Caco-2 (cell line): ENCODE measurements at regions not wholly inside any gene's neighbourhood (a gene's known extent, or its start where the extent isn't known, plus 50 kb on each side); places are given as distances from the start of the nearest gene placed in this dataset.

ENCODE experiments used
- BruUV-seq: library from RNA; stranded (reverse); fragments of 400-500 nt; replicated peaks from 2 replicates; lab custom pipeline; 2021; lab: Mats Ljungman, UMichigan
- CTCF ChIA-PET: fragments of 300-600 bp; sonication (Branson Sonifier 250); formaldehyde crosslinking; loops from one replicate; lab custom pipeline; 2022; ENCODE audit warnings: antibody characterized with exemption; lab: Charles Lee
- POLR2A ChIA-PET: fragments of 300-600 bp; sonication (Branson Sonifier 250); formaldehyde crosslinking; loops from one replicate; lab custom pipeline; 2022; ENCODE audit warnings: antibody characterized with exemption; lab: Charles Lee
- DNase-seq, 2 experiments: peaks; one replicate each; pipeline versions ENCODE4 v3.0.0 to v3.0.0-alpha.2; 2020 to 2022
- H3K27me3 ChIP-seq: replicated peaks from 2 replicates; pipeline ENCODE4 v1.6.0; 2011; ENCODE audit warnings: low read length; ENCODE audit not compliant: control insufficient read depth, insufficient read depth
- H3K36me3 ChIP-seq: 2 replicates; pipeline ENCODE4 v1.5.1; 2011; ENCODE audit warnings: low read length; ENCODE audit not compliant: control insufficient read depth, insufficient read depth
- H3K4me1 ChIP-seq: fragments of 250-450 bp; sonication (Bioruptor Pico); 2 replicates; pipeline ENCODE4 v1.5.1; 2020; ENCODE audit warnings: mild to moderate bottlenecking
- H3K4me3 ChIP-seq: 2 replicates; pipeline ENCODE4 v1.5.1; 2011; ENCODE audit warnings: low read depth, mild to moderate bottlenecking, control low read depth, low read length
- H3K9me3 ChIP-seq: fragments of 250-450 bp; sonication (Bioruptor Pico); 2 replicates; pipeline ENCODE4 v1.5.1; 2020; ENCODE audit warnings: mild to moderate bottlenecking, moderate library complexity
- H3K27ac Mint-ChIP-seq: one replicate; pipeline ENCODE4 v1.8.0; 2022; ENCODE audit warnings: mixed read lengths; ENCODE audit not compliant: unreplicated experiment
- H3K27me3 Mint-ChIP-seq: one replicate; pipeline ENCODE4 v1.8.0; 2022; ENCODE audit warnings: mixed read lengths; ENCODE audit not compliant: insufficient read depth, unreplicated experiment
- H3K36me3 Mint-ChIP-seq: one replicate; pipeline ENCODE4 v1.8.0; 2022; ENCODE audit warnings: mild to moderate bottlenecking, mixed read lengths; ENCODE audit not compliant: insufficient read depth, unreplicated experiment
- H3K4me1 Mint-ChIP-seq: one replicate; pipeline ENCODE4 v1.8.0; 2022; ENCODE audit warnings: low read depth, mixed read lengths; ENCODE audit not compliant: unreplicated experiment
- H3K4me3 Mint-ChIP-seq: one replicate; pipeline ENCODE4 v1.8.0; 2022; ENCODE audit warnings: mild to moderate bottlenecking, moderate library complexity, mixed read lengths; ENCODE audit not compliant: unreplicated experiment
- H3K9me3 Mint-ChIP-seq: one replicate; pipeline ENCODE4 v1.8.0; 2022; ENCODE audit warnings: mixed read lengths; ENCODE audit not compliant: unreplicated experiment
- intact Hi-C: fragments of 100-400 bp; cut with micrococcal nuclease; formaldehyde crosslinking; loops from one replicate; pipeline ENCODE4 v1.10.0; 2022; ENCODE audit not compliant: unreplicated experiment
- TF ChIP-seq, protein P1 (sequence below), 2 experiments: fragments of 200-600 bp in 1 of 2; IDR thresholded peaks; 1 replicate in 1 of 2; 2 replicates in 1 of 2; pipeline versions ENCODE4 v1.5.1 to v1.8.0; 2011 to 2022; ENCODE audit warnings: antibody characterized with exemption in 1 of 2, control low read depth in 1 of 2, inconsistent platforms in 1 of 2, low read depth in 1 of 2, low read length in 1 of 2, mild to moderate bottlenecking in 1 of 2, moderate library complexity in 1 of 2; ENCODE audit not compliant: insufficient read depth in 1 of 2, severe bottlenecking in 1 of 2, unreplicated experiment in 1 of 2

DNA sequence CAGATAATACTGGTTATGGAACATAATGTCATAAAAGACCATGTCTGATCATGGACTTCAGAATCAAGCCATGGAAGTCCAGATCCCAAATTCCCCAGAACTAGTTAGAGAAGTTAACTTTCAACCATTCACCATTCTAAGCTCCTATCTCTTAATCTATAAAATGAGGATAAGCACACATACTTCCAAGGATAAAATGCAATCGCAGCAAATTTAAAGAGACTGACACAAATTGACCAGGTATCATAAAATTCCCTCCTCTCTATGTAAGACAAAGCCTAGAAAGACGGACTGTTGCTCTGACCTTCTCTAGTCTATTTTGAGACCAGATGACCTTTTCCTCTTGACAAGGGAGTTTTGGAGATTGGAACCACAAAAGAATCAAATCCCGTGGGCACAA, 426.7 kb downstream of the PLPP3 start:
- TF ChIP-seq, protein P1, sequence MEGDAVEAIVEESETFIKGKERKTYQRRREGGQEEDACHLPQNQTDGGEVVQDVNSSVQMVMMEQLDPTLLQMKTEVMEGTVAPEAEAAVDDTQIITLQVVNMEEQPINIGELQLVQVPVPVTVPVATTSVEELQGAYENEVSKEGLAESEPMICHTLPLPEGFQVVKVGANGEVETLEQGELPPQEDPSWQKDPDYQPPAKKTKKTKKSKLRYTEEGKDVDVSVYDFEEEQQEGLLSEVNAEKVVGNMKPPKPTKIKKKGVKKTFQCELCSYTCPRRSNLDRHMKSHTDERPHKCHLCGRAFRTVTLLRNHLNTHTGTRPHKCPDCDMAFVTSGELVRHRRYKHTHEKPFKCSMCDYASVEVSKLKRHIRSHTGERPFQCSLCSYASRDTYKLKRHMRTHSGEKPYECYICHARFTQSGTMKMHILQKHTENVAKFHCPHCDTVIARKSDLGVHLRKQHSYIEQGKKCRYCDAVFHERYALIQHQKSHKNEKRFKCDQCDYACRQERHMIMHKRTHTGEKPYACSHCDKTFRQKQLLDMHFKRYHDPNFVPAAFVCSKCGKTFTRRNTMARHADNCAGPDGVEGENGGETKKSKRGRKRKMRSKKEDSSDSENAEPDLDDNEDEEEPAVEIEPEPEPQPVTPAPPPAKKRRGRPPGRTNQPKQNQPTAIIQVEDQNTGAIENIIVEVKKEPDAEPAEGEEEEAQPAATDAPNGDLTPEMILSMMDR (IDR thresholded peaks at IDR 0.05; ENCODE audit: insufficient read depth in 1 of 2, low read depth in 1 of 2, low read length in 1 of 2, severe bottlenecking in 1 of 2, unreplicated experiment in 1 of 2) = no peak
- Mint-ChIP-seq H3K4me1 (no peaks in the 10 kb centered on the region), H3K9me3 (no peaks in the 10 kb centered on the region), H3K36me3 (peaks cover 4% of the 10 kb centered on the region), H3K4me3 (no peak overlapping the region), H3K27ac (no peak overlapping the region), H3K27me3 (no peaks in the 10 kb centered on the region)
- H3K27me3 ChIP-seq = no peaks in the 10 kb centered on the region
- ChIA-PET POLR2A (no interaction called here), CTCF (no interaction called here)
- BruUV-seq = no TSS peak
- no peak overlapping the region for H3K4me3 ChIP-seq
- no peaks in the 10 kb centered on the region for H3K4me1 ChIP-seq
- H3K36me3 ChIP-seq = no peaks in the 10 kb centered on the region
- intact Hi-C loops = no loop called here
- H3K9me3 ChIP-seq = no peaks in the 10 kb centered on the region
- no peak for DNase-seq

DNA sequence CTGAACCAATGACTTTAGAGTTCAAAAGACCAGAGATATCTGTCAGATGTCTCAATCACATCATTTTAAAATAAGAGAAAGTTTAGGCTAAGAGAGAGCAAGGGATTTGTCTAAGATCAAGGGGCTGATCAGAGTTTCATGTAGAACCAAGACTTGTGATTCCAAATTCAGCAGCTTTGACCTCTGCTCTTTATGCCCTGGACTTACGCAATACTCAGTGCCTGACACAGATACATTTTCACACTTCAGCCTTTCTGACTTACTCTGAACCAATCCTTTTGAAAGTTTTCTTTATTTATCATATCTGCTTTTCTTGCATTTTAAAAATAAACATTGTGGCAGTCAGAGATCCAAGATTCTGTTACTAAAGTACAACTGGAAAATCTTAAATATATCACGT, 428.0 kb downstream of the PLPP3 start:
- peaks cover 4% of the 10 kb centered on the region for H3K36me3 Mint-ChIP-seq
- no peaks in the 10 kb centered on the region for H3K9me3 ChIP-seq
- no peaks in the 10 kb centered on the region for H3K4me1 Mint-ChIP-seq
- DNase-seq = no peak
- no peaks in the 10 kb centered on the region for H3K27me3 ChIP-seq
- H3K9me3 Mint-ChIP-seq = no peaks in the 10 kb centered on the region
- no TSS peak for BruUV-seq
- no peak overlapping the region for H3K4me3 ChIP-seq
- intact Hi-C loops = no loop called here
- H3K4me1 ChIP-seq = no peaks in the 10 kb centered on the region
- no peak overlapping the region for H3K27ac Mint-ChIP-seq
- H3K36me3 ChIP-seq = no peaks in the 10 kb centered on the region
- TF ChIP-seq, protein P1 (IDR thresholded peaks at IDR 0.05; ENCODE audit: insufficient read depth in 1 of 2, low read depth in 1 of 2, low read length in 1 of 2, severe bottlenecking in 1 of 2, unreplicated experiment in 1 of 2) = no peak
- ChIA-PET CTCF (no interaction called here), POLR2A (no interaction called here)
- H3K4me3 Mint-ChIP-seq = no peak overlapping the region
- H3K27me3 Mint-ChIP-seq = no peaks in the 10 kb centered on the region

DNA sequence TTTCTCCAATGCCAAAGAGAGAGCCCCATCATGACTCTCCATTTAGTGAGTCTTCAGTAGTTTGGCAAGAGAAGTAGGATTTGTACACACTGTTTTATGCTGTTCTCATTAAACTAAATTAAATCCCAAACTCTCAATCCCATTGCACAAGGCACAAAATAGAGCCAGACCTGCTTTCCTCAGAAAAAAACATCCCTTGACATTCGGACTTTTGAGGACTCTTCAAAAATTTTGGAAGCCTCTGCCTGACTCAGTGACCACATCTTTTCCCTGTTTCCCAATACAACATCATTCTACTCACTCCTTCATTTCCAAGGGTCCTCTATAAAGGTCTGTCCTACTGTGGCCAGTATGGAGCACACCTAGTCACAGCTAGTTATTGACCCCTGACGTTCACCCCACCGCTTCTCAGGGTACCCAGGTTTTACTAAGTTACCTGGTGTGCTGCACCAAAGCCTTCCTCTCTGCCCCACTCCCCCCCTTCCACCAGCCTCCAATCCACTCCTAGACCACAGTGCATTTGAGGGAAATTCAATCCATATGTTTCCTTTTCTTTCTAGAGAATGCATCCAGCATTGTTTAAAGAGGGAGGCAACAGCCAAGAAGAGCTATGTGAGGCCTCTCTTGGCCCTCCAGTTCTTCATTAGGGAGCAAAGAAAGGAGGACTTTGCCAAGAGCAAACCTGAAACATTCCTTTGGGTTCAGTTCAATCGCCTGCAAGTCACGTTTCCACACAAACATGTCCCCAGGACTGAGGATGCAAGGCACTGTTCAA, 428.7 kb downstream of the PLPP3 start:
- Histone ChIP-seq H3K27me3 (no peaks in the 10 kb centered on the region), H3K4me1 (no peaks in the 10 kb centered on the region), H3K9me3 (no peaks in the 10 kb centered on the region), H3K36me3 (no peaks in the 10 kb centered on the region), H3K4me3 (no peak overlapping the region)
- Mint-ChIP-seq H3K27me3 (no peaks in the 10 kb centered on the region), H3K4me3 (no peak overlapping the region), H3K36me3 (peaks cover 4% of the 10 kb centered on the region), H3K9me3 (no peaks in the 10 kb centered on the region), H3K27ac (no peak overlapping the region), H3K4me1 (no peaks in the 10 kb centered on the region)
- DNase-seq = no peak
- ChIA-PET CTCF (no interaction called here), POLR2A (no interaction called here)
- BruUV-seq = no TSS peak
- TF ChIP-seq, protein P1 (IDR thresholded peaks at IDR 0.05; ENCODE audit: insufficient read depth in 1 of 2, low read depth in 1 of 2, low read length in 1 of 2, severe bottlenecking in 1 of 2, unreplicated experiment in 1 of 2) = no peak
- intact Hi-C loops = no loop called here
